ENCODE measurements at regions not wholly inside any gene's neighbourhood (a gene's known extent, or its start where the extent isn't known, plus 50 kb on each side); places are given as distances from the start of the nearest gene placed in this dataset.

- TF ChIP-seq EZH2 (IDR thresholded peaks at IDR 0.05; ENCODE audit: borderline replicate concordance, low read depth, low read length), result no peak
- TF ChIP-seq, protein P1, sequence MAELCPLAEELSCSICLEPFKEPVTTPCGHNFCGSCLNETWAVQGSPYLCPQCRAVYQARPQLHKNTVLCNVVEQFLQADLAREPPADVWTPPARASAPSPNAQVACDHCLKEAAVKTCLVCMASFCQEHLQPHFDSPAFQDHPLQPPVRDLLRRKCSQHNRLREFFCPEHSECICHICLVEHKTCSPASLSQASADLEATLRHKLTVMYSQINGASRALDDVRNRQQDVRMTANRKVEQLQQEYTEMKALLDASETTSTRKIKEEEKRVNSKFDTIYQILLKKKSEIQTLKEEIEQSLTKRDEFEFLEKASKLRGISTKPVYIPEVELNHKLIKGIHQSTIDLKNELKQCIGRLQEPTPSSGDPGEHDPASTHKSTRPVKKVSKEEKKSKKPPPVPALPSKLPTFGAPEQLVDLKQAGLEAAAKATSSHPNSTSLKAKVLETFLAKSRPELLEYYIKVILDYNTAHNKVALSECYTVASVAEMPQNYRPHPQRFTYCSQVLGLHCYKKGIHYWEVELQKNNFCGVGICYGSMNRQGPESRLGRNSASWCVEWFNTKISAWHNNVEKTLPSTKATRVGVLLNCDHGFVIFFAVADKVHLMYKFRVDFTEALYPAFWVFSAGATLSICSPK (IDR thresholded peaks at IDR 0.05; ENCODE audit: borderline replicate concordance), result no peak
- peak; percentile 22; the same call in 1 of the 2 replicates for TF ChIP-seq ESRRA (IDR thresholded peaks at IDR 0.05; ENCODE audit: borderline replicate concordance, low read depth)
- TF ChIP-seq, protein P2, sequence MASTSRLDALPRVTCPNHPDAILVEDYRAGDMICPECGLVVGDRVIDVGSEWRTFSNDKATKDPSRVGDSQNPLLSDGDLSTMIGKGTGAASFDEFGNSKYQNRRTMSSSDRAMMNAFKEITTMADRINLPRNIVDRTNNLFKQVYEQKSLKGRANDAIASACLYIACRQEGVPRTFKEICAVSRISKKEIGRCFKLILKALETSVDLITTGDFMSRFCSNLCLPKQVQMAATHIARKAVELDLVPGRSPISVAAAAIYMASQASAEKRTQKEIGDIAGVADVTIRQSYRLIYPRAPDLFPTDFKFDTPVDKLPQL (IDR thresholded peaks at IDR 0.05; ENCODE audit: extremely low read depth, insufficient read length), result no peak
- TF ChIP-seq U2AF2 (optimal IDR thresholded peaks at IDR 0.05; ENCODE audit: low read depth, low read length), result no peak
- TF ChIP-seq E2F3 (CRISPR knock-in tag; IDR thresholded peaks at IDR 0.05), result no peak
- TF ChIP-seq ZFP30 (CRISPR knock-in tag; IDR thresholded peaks at IDR 0.05; ENCODE audit: borderline replicate concordance), result no peak
- no peak for TF ChIP-seq FOXK1 (CRISPR knock-in tag; IDR thresholded peaks at IDR 0.05; ENCODE audit: borderline replicate concordance)
- TF ChIP-seq KLF13 (tag; IDR thresholded peaks at IDR 0.05; ENCODE audit: borderline replicate concordance, low read depth), result no peak
- no peak for TF ChIP-seq TSHZ1 (CRISPR knock-in tag; IDR thresholded peaks at IDR 0.05)
- 0 out of 2 replicates have a peak, but pooled peaks have one; percentile 12 for TF ChIP-seq CC2D1A (IDR thresholded peaks at IDR 0.05)
- TF ChIP-seq ZNF655 (CRISPR knock-in tag; IDR thresholded peaks at IDR 0.05), result no peak
- peak; percentile 58; the same call in 1 of the 2 replicates for TF ChIP-seq NBN (IDR thresholded peaks at IDR 0.05; ENCODE audit: low read depth)
- TF ChIP-seq ZNF717 (CRISPR knock-in tag; IDR thresholded peaks at IDR 0.05), result no peak
- peak; percentile 58 to 65 for TF ChIP-seq RAD21 (CRISPR knock-in tag; conservative IDR thresholded peaks at IDR 0.05 in 1 of 2, IDR thresholded peaks at IDR 0.05 in 1 of 2)
- TF ChIP-seq RCOR1 (IDR thresholded peaks at IDR 0.05; ENCODE audit: borderline replicate concordance in 1 of 2, low read depth in 2 of 2, low read length in 2 of 2), result peak in 1 of 2 experiments; percentile 61; a peak in 1 of 4 replicates
- TF ChIP-seq SIN3A (IDR thresholded peaks at IDR 0.05; ENCODE audit: borderline replicate concordance in 2 of 2, control insufficient read depth in 1 of 2, low read depth in 2 of 2, low read length in 2 of 2), result no peak
- peak; percentile 83 for TF ChIP-seq TCF3 (CRISPR knock-in tag; IDR thresholded peaks at IDR 0.05)
- no peak for TF ChIP-seq ZNF263 (CRISPR knock-in tag; IDR thresholded peaks at IDR 0.05; ENCODE audit: borderline replicate concordance)
- 0 out of 2 replicates have a peak, but pooled peaks have one; percentile 23 for TF ChIP-seq FOSL1 (tag; conservative IDR thresholded peaks at IDR 0.05)
Observed at GRCh38 chr1:59076612-59077011, 220.3 kb upstream of the FGGY start (continued).
